Hematopoietic multipotent progenitor cell treated with erythropoietin and hydrocortisone succinate and interleukin-3 and kit ligand, for 6 days (in vitro differentiated cells): ENCODE measurements at regions not wholly inside any gene's neighbourhood (a gene's known extent, or its start where the extent isn't known, plus 50 kb on each side); places are given as distances from the start of the nearest gene placed in this dataset.
"Not testable (repeated sequence)": the region's sequence is repeated elsewhere in the genome, so short reads cannot be mapped to it uniquely, and the experiment has no call there.

Experiments used
- DNase-seq: peaks from one replicate; pipeline ENCODE4 v3.0.0-alpha.2; 2015

DNA sequence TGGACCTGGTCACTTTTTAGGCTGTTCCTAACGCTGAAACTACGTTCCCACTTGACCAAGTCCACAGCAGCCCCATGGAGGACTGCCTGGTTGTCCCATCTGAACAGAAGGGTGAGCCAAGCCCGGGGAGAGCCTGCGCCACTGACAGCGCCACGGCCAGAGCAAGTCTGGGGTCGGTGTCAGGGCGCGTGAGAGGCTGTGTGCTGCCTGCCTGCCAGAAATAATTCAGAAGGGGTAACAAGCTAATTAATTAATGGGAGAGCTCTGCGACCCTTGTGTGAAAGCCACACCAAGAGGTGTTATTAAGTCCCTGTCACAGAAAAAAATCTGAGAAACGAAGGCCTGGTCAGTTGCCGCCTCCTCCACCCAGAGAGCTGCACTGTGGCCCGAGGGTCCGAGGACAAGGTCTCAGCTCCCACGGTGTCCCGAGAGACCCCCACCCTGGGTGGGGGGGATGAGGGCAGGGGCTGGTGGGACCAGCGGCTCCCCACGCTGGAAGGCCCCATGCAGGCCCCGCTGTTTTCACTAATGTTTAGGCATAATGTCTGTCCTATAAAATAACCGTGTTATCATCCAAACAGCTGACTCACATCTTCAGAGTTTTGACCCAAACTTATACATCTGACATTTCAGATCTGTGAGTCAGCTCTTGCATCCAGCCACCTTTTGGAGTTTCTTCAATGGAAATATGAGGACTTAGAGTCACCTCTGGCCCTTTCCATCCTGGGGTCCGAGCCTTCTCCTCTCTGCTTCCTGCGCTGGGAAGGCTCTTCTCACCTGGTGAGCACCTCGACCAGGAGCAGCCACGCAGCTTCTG lies 58.5 kb downstream of the DLL1 start:
- DNase-seq, result no peak

DNA sequence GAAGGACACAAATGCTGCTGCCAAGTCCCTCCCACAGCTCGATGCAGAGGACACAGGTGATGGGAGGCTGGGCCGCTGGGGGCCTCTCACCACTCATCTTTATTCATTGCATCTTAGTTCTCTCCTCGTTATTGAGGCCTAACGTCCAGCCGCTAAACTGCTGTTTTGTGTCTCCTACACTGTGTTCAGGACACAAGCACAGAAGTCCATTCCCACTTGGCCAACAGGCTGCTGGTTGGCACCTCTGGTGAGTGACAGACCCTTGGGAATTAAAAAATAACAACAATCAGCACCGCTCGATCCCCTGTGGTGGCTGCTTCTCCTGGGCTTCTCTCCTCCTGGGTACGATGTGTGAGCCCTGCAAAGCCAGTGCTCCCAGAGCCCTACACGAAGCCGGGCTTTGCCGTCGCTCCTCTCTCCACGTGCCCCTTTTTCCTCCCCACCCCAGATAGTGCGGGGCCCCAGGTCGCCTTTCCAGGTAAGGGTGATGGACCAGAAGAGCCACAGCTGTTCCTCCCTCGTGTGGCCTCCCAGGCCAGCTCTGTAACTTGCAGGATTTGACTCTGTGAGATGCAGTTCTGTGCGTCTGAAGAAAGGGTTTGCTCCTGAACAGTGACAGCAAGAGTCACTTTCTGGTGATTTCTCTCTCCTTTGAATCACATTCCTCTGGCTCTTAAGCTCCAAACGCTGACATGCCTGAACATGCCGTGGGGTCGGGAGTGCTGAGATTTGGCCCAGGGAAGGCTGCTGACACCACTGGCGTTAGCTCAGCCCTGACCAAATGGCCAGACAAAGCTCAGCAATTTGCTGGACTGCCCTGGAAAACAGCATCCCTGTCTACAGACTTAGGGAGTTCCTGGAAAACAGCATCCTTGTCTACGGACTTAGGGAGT lies 59.3 kb downstream of the DLL1 start:
- DNase-seq, result no peak

DNA sequence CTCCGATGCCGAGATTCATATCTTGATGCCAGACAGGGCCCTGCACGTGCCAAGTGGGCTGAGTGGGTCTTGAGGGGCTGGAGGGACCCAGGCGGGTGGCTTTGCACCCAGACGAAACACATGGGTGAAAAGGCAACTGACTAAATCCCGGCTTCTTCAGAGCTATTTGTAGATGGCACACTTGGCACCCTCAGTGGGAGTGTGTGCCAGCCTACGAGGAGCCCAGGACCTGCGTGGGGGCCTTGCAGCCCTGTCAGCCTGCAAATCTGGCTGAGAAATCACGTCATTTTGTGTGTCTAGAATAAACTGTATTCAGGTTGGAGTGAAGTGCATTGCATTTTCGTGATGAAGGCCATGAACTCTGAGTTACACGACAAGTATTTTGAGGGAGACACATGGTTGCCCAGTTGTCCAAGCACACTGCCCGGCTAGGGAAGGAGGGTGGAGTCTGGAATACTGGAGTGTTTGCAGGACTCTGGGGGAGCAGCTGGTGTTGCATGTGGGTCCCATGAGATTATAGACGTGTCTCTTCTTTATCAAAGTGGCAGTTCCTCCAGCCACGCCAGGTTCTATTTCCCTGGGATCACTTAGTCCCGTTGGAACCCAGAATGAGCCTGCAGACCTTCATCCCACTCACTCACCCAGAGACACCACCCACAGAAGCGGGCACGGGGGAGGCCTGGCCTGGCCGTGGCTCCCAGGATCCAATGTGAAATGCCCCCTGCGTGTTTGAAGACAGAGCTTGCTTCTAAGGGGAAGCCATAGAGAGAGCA lies 60.2 kb downstream of the DLL1 start:
- no peak for DNase-seq

DNA sequence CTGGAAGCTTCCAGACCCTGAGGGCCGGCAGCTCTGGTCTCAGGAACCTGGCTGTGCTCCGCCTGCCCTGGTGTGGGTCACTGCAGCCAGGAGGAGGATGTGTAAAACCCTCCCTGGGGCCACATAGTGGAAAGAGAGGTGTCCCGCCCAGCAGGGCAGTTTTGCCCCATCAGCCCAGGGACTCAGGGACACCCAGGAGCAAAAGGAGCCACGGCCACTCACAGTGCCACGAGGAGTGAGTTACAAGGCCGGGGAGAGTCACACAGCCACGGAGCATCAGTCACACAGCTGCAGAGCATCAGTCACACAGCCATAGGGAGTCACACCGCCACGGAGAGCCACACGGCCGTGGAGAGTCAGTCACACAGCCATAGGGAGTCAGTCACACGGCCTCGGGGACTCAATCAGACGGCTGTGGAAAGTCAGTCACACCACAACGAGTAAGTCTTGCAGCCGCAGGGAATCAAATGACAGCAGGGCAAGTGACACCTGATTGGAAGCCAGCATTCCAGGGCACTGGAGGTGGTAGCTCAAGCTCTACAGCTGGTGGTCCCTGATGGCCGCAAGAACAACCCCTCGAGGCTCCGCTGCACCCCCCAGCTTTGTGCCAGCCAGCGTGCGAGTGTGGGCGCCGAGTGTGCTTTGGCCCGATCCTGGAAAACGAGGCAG lies 60.9 kb downstream of the DLL1 start:
- DNase-seq, result no peak

DNA sequence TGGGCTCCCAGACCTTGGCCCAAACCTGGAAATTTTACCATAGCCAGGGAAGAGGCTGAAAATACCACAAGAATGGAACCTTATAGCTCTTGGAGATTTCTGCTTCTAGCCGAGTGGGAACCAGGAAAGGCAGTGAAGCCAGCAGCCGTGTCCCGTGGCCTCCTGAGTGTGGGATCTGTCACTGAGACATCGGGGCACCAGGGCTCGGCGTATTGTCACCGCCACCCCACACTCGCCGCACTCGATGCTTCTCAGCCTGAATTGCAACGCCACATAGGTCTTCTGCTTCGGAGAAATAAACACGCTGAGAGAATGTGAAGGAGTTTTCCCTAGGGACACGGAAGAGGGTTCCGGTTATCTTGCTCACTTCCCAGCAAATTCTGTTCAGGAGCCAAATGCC lies 61.5 kb downstream of the DLL1 start:
- DNase-seq, result no peak

DNA sequence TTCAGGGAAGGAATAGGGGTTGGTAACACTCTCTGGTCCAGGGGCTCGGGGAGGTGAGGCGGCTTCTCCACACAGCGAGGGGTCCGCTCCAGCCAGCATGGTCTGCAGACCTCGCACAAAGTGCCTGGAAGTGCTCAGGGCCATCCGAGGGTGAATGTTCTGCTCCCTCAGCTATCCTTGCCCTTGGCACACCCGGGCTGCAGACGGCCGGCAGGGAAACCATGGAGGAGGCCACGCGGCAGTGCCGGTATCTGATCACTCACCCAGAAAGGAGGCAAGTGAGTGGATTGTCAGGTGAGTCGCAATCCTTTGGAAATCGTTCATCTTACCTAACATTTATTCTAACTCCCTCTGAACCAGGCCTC lies 62.0 kb downstream of the DLL1 start:
- DNase-seq, result no peak

DNA sequence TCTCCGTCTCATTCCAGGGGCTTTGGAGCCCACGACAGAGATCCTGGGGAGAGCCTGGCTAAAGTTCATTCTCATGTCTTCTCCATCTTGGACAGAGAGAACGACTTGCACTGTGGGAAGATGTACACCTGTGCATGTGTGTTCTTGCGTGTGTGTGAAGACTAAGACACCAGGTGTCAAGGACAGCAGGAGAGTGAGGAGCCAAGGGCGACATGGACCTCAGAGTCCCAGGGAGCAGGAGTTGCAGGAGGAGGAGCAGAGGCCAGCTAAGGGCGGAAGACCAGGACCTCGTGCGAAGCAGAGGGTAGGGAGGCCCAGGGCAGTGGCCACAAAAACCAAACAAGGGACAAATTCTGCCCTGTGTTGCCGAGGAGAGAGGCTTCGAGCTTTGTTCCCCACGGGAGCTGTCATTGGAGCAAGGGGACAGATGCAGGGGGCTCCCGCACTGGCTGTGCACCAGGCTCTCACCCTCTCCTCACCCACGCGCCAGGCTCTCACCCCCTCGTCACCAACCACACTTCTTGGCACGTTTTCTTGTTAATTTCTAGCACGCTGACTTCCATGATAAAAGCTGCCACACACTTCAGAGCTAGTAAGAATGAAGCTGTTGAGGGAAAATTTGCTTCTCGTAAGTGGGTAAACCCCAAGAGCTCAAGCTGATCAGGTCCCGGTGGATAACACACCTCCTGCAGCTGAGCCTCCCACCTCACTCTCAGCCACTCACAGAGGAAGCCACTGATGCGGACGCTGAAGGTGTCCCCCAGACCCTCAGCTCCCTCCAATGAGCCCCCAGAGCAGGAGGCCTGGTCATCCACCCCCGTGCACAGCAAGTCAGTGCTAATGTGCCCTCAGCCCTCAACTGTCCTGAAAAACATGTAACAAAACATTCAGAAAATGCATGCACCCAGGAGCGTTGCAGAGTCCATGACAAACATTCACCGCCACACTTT lies 62.6 kb downstream of the DLL1 start:
- DNase-seq, result no peak

DNA sequence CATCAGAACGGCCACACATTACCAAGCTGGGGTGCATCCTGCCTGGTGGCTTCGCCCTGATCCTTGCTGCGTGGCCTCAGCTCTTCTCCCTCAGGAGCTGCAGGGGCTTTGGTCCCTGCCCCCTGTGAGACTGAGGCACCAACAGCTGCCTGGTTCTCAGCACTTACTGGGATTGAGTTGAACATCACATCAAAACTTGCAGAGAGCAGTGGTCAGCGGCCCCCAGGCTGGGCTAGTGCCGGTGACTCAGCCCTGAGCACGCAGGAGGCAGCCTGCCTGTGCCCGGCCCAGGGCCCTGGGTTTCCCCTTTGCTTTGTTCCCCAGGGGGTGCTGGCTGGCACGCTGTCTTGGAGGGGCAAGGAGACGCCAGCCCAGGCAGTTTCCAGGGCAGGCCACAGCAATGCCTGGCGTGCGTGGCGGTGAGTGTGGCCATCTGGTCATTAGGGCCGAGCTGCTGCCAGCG lies 63.3 kb downstream of the DLL1 start:
- no peak for DNase-seq

DNA sequence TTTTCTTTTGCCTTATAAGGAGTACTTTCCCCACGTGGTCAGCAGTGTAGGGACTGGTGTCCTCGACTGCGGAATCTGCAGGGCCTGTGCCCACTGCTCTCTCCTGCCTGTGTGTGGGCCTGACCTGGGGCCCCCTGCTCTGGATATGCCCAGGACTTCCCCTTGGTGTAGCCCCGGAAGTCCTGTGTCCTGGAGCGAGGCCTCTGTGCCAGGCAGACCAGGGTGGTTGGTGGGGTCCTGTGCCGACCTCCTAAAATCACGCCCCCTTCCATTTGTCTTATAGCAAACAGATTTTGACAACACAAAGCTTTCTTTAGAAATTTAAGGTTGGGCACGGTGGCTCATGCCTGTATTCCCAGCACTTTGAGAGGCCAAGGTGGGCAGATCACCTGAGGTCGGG lies 64.2 kb downstream of the DLL1 start:
- no peak for DNase-seq

DNA sequence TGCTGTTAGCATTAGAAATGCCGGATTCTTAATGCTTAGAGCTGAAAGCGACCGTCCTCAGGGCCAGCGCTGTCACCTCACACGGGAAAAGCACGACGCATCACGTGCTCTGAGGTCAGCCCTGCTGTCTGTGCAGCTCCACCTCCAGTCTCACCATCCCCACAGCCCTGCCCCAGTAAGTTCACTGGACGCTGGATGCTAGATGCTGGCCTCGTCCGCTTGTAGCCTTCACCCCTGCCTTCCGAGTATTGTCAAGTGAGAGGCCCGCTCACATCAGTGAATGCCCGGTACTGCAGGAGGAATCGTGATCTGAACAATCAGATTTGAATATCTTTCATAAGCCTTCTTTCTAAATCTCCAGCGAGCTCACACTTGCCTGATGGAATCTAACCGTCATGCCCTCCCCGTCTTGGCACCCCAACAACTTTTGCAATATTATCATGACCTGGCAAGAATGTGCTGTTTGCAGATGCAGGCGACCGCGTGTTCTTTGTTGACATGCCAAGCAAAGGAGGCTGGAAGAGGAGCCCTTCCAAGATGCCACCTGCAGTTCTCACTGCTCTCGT lies 64.9 kb downstream of the DLL1 start:
- DNase-seq, result no peak

DNA sequence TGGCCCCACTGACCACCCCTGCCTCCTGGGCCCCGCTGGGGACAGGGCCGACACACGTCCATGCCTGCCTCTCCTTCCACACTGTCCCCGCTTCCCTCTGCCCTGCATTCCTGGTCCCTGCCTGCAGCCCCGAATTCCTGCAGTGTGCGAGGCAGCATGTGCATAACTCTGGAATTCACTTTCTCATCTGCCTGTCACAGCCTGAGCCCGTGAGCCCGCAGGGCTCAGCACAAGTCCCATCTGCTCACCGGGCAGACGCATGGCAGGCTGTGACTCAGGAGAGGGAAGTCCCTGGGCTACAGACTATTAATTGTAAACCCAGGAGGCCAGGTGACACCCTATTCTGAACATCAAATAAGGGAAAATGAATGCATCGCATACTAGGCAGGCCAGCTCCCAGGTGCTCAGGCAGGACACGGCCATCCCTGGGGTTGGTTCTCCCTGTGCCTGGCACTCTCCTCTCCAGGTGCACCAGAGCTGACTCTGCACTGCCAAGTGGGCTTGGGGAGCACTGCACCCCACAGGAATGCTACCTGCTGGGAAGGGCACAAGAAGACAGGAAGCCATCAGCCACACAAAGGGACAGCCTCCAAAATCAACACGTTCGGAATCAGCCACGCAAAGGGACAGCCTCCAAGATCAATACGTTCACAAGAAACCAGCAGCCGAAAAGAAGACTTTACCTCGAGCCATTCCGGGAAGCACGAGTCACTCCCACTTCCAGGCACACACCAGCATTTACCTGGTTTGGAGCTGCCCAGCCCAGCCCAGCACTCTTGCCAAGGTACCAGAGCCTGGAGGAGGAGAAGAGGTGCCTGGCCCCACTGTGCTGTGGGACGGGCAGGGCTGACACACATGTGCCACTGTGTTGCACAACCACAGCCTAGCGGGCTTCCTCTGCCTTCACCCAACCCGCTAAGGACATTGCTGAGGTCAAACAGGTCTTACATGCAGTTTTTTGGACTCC lies 65.9 kb downstream of the DLL1 start:
- peak; percentile 40 for DNase-seq

DNA sequence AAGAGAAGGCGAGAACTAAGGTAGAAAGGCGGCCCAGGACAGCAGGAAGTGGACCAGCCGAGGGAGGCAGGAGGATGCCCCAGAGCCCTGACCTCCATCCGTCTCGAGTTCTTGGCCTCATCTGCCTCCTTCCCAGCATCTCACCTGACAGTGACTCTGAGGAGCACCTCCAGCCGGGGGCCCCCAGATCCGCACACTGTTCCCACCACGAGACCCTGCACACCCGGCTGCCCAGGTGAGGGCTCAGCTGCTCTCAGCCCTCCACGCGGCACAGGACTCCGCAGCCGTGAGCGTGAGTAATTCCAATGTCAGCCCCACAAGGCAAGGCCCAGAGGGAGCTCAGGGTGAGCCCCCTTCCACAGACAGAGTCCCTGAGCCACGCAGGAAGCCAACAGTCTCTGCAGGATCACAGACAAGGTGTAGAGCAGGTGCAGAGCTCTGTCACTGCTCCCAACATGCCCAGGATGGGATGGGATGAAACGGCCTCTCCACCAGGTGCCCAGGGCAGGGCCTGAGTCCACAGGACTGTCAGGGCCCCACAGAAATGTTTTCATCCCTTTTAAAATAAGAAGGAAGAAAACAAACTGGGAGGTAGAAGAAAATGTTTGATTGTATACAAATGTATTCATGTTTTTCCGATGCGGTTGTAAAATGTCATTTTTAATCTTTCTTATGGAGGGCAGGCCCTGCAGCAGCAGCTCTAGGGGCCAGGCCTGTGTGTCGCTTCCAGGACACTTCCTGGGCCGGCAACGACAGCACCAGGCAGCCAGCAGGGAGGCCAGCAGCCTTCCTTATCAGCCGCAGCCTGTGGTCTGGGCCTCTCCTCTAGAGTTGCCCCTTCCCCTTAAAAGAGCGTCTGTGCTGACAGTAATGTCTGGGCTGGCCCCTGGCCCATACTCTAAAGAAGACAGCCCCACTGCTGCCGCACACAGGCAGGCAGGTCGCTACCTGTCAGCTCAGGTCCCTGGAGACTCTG lies 66.9 kb downstream of the DLL1 start:
- DNase-seq, result no peak

DNA sequence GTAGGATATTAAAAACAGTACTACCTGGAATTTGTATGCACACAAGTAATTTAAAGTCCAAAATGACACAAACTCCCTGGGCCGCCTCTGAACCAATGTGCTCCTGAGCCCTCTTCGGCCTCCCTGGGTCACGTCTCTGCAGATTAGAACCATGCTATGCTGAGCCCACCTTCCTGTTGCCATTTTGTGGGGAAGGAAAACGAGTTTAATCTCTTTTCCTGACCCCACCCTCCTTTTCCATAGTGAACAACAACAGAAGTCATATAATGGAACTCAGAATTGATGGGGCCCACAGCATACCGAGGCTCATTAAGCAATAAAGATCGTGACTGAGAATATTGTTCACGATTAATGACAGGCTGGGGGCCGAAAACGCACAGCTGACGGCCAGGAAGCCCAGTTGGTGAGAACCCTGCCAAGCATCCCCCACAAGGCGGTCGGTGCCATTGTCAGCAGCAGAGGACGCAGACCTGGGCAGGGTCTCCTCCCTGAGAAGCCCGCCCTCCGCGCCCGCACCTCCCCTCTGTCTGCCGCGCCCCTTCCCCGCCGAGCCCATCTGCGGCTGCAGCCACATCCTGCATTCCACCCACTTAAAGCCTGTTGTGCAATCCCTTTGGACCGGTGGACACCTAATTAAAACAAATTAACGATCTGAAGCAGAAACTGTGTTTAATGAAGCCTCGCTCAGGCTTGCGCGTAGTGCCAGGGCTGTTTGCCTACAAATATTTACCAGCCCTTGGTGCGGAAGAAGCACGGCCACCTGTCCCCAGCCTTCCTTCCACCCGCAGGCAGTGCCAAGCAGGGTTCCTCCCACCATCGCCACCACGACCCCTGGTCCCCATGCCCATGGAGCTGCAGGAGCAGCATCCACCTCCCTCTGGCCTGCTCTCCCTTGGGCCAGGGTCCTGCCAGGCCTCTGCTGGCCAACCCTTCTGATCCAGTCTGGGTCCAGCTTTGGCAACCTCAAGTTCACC lies 68.1 kb downstream of the DLL1 start:
- DNase-seq, result peak; percentile 11

DNA sequence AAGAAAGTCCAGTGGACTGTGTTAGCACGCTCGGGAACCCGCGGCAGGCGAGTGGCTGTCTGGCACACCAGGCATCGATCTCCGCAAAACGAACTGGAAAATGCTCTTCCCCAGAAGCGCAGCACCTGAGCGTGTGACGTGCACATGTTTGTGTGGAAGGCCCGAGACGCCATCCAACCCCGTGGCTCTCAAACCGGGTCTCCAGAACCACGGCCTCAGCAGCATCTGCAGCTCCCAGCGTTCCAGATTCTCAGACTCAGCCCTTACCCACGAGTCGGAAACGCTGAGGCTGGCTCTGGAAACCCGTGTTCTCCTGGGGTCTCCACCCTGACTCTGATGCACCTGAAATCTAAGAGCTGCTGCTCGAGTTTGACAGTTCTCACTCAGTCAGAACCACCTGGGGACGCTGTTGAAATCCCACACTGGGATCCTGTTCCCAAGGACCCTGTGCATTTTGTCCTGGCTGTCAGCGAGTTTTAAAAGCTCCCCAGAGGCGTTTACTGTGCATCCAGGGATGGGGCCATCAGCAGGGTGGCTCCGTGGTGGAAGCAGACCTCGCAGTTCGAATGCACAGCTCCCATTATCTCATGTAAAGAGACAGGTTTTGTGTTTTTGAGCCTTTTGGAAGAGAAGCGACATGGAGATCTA lies 69.0 kb downstream of the DLL1 start:
- DNase-seq, result no peak

DNA sequence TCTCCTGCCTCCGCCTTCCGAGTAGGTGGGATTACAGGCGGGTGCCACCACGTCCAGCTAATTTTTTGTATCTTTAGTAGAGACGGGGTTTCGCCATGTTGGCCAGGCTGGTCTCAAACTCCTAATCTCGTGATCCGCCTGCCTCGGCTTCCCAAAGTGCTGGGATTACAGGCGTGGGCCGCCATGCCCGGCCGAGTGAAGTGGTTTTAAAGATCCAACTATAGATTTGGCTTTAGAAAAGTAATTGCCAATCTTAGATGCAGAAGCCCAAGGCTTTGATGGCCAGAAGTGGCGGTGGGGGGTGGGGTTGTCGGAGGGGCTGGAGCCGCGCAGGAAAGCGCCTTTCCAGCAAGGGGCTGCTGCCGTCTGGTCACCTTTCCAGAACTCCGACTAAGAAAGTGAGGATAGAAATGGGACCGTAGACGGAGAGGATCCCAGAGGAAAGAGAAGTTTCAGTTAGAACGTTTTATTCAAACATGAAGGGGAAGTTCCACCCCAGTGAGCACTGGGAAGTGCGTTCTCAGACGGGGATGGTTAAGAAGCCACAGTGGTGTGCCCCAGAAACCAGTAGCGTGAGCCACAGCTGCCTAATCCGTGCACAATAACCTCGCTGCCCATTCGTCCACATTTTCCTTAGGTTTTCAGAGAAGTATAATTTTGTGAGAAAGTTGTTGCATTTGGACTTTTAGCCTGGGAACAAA lies 69.7 kb downstream of the DLL1 start:
- peak; percentile 9 for DNase-seq

DNA sequence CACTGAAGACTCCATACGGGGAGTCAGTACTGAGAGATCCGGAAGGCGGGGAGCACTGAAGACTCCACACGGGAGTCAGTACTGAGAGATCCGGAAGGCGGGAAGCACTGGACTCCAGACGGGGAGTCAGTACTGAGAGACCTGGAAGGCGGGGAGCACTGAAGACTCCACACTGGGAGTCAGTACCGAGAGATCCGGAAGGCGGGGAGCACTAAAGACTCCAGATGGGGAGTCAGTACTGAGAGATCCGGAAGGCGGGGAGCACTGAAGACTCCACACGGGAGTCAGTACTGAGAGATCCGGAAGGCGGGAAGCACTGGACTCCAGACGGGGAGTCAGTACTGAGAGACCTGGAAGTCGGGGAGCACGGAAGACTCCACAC lies 77.2 kb downstream of the DLL1 start:
- DNase-seq, result not testable (repeated sequence)
